IPS-18a (cell line): ENCODE measurements at regions not wholly inside any gene's neighbourhood (a gene's known extent, or its start where the extent isn't known, plus 50 kb on each side); places are given as distances from the start of the nearest gene placed in this dataset.

Source experiments
- H3K27ac ChIP-seq: one replicate; pipeline ENCODE4 v1.5.1; 2013; ENCODE audit warnings: low read length
- H3K27me3 ChIP-seq: one replicate; pipeline ENCODE4 v1.6.1; 2013; ENCODE audit warnings: mild to moderate bottlenecking, low read length; ENCODE audit not compliant: control insufficient read depth, insufficient read depth
- H3K36me3 ChIP-seq: one replicate; pipeline ENCODE4 v1.6.1; 2013; ENCODE audit warnings: low read depth, low read length; ENCODE audit not compliant: control insufficient read depth
- H3K4me1 ChIP-seq: one replicate; pipeline ENCODE4 v1.6.1; 2013; ENCODE audit warnings: low read depth, low read length; ENCODE audit not compliant: control insufficient read depth
- H3K4me3 ChIP-seq: one replicate; pipeline ENCODE4 v1.5.1; 2013; ENCODE audit warnings: low read length
- H3K9ac ChIP-seq: one replicate; pipeline ENCODE4 v1.6.1; 2013; ENCODE audit warnings: mild to moderate bottlenecking, low read length, moderate library complexity
- H3K9me3 ChIP-seq: one replicate; pipeline ENCODE4 v1.6.1; 2013; ENCODE audit warnings: low read depth, low read length; ENCODE audit not compliant: control insufficient read depth

- Histone ChIP-seq H3K27me3 (no peaks in the 10 kb centered on the region), H3K4me1 (peaks cover 22% of the 10 kb centered on the region), H3K4me3 (no peak overlapping the region), H3K36me3 (no peaks in the 10 kb centered on the region), H3K27ac (no peak overlapping the region), H3K9ac (no peak overlapping the region), H3K9me3 (no peaks in the 10 kb centered on the region)
Observed at GRCh38 chr1:165052431-165052830, 304.1 kb downstream of the LMX1A start.

- no peaks in the 10 kb centered on the region for H3K9me3 ChIP-seq
- peaks cover 22% of the 10 kb centered on the region for H3K4me1 ChIP-seq
- H3K27ac ChIP-seq = no peak overlapping the region
- H3K27me3 ChIP-seq = no peaks in the 10 kb centered on the region
- H3K9ac ChIP-seq = no peak overlapping the region
- H3K36me3 ChIP-seq = no peaks in the 10 kb centered on the region
- H3K4me3 ChIP-seq = no peak overlapping the region
Observed at GRCh38 chr1:165050246-165050645, 306.3 kb downstream of the LMX1A start.

- Histone ChIP-seq H3K9ac (no peak overlapping the region), H3K36me3 (no peaks in the 10 kb centered on the region), H3K9me3 (no peaks in the 10 kb centered on the region), H3K27ac (no peak overlapping the region), H3K4me1 (peaks cover 11% of the 10 kb centered on the region), H3K4me3 (no peak overlapping the region), H3K27me3 (no peaks in the 10 kb centered on the region)
Observed at GRCh38 chr1:165047994-165048393, 308.5 kb downstream of the LMX1A start.

GRCh38 chr1:165045902-165046301 lies 310.6 kb downstream of the LMX1A start:
- Histone ChIP-seq H3K9me3 (no peaks in the 10 kb centered on the region), H3K27ac (no peak overlapping the region), H3K4me3 (no peak overlapping the region), H3K27me3 (no peaks in the 10 kb centered on the region), H3K36me3 (no peaks in the 10 kb centered on the region), H3K4me1 (peaks cover 9% of the 10 kb centered on the region), H3K9ac (no peak overlapping the region)

GRCh38 chr1:165040641-165041040 lies 315.9 kb downstream of the LMX1A start:
- Histone ChIP-seq H3K4me1 (no peaks in the 10 kb centered on the region), H3K36me3 (no peaks in the 10 kb centered on the region), H3K27me3 (no peaks in the 10 kb centered on the region), H3K27ac (no peak overlapping the region), H3K4me3 (no peak overlapping the region), H3K9ac (no peak overlapping the region), H3K9me3 (no peaks in the 10 kb centered on the region)

GRCh38 chr1:165039996-165040395 lies 316.5 kb downstream of the LMX1A start:
- Histone ChIP-seq H3K27ac (no peak overlapping the region), H3K9me3 (no peaks in the 10 kb centered on the region), H3K4me3 (no peak overlapping the region), H3K27me3 (no peaks in the 10 kb centered on the region), H3K9ac (no peak overlapping the region), H3K36me3 (no peaks in the 10 kb centered on the region), H3K4me1 (no peaks in the 10 kb centered on the region)

- Histone ChIP-seq H3K4me3 (no peak overlapping the region), H3K9me3 (no peaks in the 10 kb centered on the region), H3K9ac (no peak overlapping the region), H3K4me1 (no peaks in the 10 kb centered on the region), H3K27ac (no peak overlapping the region), H3K27me3 (no peaks in the 10 kb centered on the region), H3K36me3 (no peaks in the 10 kb centered on the region)
Observed at GRCh38 chr1:165036403-165036802, 320.1 kb downstream of the LMX1A start.

- Histone ChIP-seq H3K36me3 (no peaks in the 10 kb centered on the region), H3K27ac (no peak overlapping the region), H3K4me3 (no peak overlapping the region), H3K4me1 (no peaks in the 10 kb centered on the region), H3K9me3 (no peaks in the 10 kb centered on the region), H3K9ac (no peak overlapping the region), H3K27me3 (no peaks in the 10 kb centered on the region)
Observed at GRCh38 chr1:165034136-165034809, 322.2 kb downstream of the LMX1A start.

GRCh38 chr1:165031001-165031400 lies 325.5 kb downstream of the LMX1A start:
- H3K4me1 ChIP-seq = no peaks in the 10 kb centered on the region
- no peak overlapping the region for H3K4me3 ChIP-seq
- no peaks in the 10 kb centered on the region for H3K27me3 ChIP-seq
- no peaks in the 10 kb centered on the region for H3K36me3 ChIP-seq
- H3K9me3 ChIP-seq = no peaks in the 10 kb centered on the region
- H3K27ac ChIP-seq = no peak overlapping the region
- H3K9ac ChIP-seq = no peak overlapping the region

GRCh38 chr1:165025805-165026204 lies 330.7 kb downstream of the LMX1A start:
- no peak overlapping the region for H3K27ac ChIP-seq
- H3K4me1 ChIP-seq = no peaks in the 10 kb centered on the region
- H3K36me3 ChIP-seq = no peaks in the 10 kb centered on the region
- no peak overlapping the region for H3K4me3 ChIP-seq
- no peaks in the 10 kb centered on the region for H3K27me3 ChIP-seq
- H3K9me3 ChIP-seq = peaks cover 13% of the 10 kb centered on the region
- H3K9ac ChIP-seq = no peak overlapping the region

GRCh38 chr1:165014753-165015152 lies 341.8 kb downstream of the LMX1A start:
- Histone ChIP-seq H3K27me3 (no peaks in the 10 kb centered on the region), H3K9me3 (no peaks in the 10 kb centered on the region), H3K4me1 (no peaks in the 10 kb centered on the region), H3K9ac (no peak overlapping the region), H3K27ac (no peak overlapping the region), H3K4me3 (no peak overlapping the region), H3K36me3 (no peaks in the 10 kb centered on the region)

- Histone ChIP-seq H3K9me3 (no peaks in the 10 kb centered on the region), H3K27me3 (no peaks in the 10 kb centered on the region), H3K4me1 (no peaks in the 10 kb centered on the region), H3K9ac (no peak overlapping the region), H3K4me3 (no peak overlapping the region), H3K27ac (no peak overlapping the region), H3K36me3 (no peaks in the 10 kb centered on the region)
Observed at GRCh38 chr1:165011991-165012531, 344.5 kb downstream of the LMX1A start.
